HCT116 (cell line): ENCODE measurements at regions not wholly inside any gene's neighbourhood (a gene's known extent, or its start where the extent isn't known, plus 50 kb on each side); places are given as distances from the start of the nearest gene placed in this dataset.

Experiments
- CTCF ChIP-seq, 3 experiments: fragments of 200-600 bp in 1 of 3; sonication (generic) in 1 of 3; IDR thresholded peaks in 2 of 3; conservative IDR thresholded peaks in 1 of 3; 2 replicates each; pipeline ENCODE4 v1.5.1; 2012 to 2017; ENCODE audit warnings: low read depth in 2 of 3, low read length in 2 of 3, antibody characterized with exemption in 1 of 3, borderline replicate concordance in 1 of 3, control low read depth in 1 of 3, mild to moderate bottlenecking in 1 of 3, mixed read lengths in 1 of 3, mixed run types in 1 of 3, moderate library complexity in 1 of 3; ENCODE audit not compliant: insufficient read depth in 1 of 3
- EGR1 ChIP-seq: IDR thresholded peaks from 2 replicates; pipeline ENCODE4 v1.6.1; 2012; ENCODE audit warnings: low read depth
- EZH2 ChIP-seq: fragments of 200-600 bp; sonication (generic); IDR thresholded peaks from 2 replicates; pipeline ENCODE4 v1.6.1; 2017; ENCODE audit warnings: antibody characterized with exemption, mixed run types
- JUND ChIP-seq: IDR thresholded peaks from 2 replicates; pipeline ENCODE4 v1.6.1; 2012
- MAX ChIP-seq: IDR thresholded peaks from 2 replicates; pipeline ENCODE4 v1.6.1; 2012
- POLR2A ChIP-seq: IDR thresholded peaks from 2 replicates; pipeline ENCODE4 v1.7.0; 2011; ENCODE audit warnings: borderline replicate concordance; ENCODE audit not compliant: insufficient read depth, insufficient read length; ENCODE audit errors: extremely low read depth
- POLR2AphosphoS5 ChIP-seq: IDR thresholded peaks from 2 replicates; pipeline ENCODE4 v1.6.1; 2011; ENCODE audit warnings: mild to moderate bottlenecking, low read depth, low read length, moderate library complexity
- RAD21 ChIP-seq: IDR thresholded peaks from 2 replicates; pipeline ENCODE4 v1.6.1; 2012; ENCODE audit warnings: low read depth, mild to moderate bottlenecking
- SRF ChIP-seq: IDR thresholded peaks from 2 replicates; pipeline ENCODE4 v1.6.1; 2012; ENCODE audit warnings: low read depth
- YY1 ChIP-seq: IDR thresholded peaks from 2 replicates; pipeline ENCODE4 v1.6.1; 2011; ENCODE audit warnings: low read length, low read depth, moderate library complexity, mild to moderate bottlenecking; ENCODE audit not compliant: insufficient replicate concordance; ENCODE audit errors: extremely low read depth
- ZFX ChIP-seq: fragments of 450-650 bp; IDR thresholded peaks from 2 replicates; pipeline ENCODE4 v1.6.1; 2017
- TF ChIP-seq, protein P1 (sequence below): IDR thresholded peaks from 2 replicates; pipeline ENCODE4 v1.6.1; 2012; ENCODE audit warnings: low read depth
- TF ChIP-seq, protein P2 (sequence below): IDR thresholded peaks from 2 replicates; pipeline ENCODE4 v1.6.1; 2012

DNA sequence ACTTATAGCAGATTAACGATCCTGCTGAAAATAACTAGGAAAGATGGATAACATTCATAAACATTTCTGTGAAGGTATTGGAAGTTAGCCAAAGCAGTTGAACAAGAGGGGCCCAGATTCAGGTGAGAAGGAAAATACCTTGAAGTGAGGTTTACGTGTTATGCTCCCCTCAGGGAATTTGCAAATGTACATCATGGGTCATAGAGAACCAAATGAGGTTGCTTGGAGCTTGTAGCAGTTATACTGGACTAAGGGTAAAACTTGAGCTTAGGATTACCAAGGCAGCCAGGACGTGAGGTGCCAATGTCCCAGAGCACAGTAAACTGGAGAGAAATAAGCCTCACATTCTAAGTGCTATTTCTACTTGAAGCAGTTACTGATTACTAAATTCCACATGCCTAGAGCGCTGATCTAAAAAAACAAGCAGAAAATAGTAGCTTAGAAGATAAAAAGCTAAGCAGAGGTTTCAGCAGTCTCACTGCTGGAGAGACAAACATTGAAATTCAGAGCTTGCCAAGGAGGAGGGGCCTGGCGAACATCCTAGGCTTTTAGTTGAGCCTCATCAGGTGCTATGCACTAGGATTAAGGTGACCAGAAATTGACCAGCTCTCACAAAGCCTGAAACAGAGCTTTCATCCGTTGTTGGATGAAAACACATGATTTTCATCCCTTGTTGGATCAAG is 136.7 kb upstream of the FAM20A start (continued):
- TF ChIP-seq, protein P1, sequence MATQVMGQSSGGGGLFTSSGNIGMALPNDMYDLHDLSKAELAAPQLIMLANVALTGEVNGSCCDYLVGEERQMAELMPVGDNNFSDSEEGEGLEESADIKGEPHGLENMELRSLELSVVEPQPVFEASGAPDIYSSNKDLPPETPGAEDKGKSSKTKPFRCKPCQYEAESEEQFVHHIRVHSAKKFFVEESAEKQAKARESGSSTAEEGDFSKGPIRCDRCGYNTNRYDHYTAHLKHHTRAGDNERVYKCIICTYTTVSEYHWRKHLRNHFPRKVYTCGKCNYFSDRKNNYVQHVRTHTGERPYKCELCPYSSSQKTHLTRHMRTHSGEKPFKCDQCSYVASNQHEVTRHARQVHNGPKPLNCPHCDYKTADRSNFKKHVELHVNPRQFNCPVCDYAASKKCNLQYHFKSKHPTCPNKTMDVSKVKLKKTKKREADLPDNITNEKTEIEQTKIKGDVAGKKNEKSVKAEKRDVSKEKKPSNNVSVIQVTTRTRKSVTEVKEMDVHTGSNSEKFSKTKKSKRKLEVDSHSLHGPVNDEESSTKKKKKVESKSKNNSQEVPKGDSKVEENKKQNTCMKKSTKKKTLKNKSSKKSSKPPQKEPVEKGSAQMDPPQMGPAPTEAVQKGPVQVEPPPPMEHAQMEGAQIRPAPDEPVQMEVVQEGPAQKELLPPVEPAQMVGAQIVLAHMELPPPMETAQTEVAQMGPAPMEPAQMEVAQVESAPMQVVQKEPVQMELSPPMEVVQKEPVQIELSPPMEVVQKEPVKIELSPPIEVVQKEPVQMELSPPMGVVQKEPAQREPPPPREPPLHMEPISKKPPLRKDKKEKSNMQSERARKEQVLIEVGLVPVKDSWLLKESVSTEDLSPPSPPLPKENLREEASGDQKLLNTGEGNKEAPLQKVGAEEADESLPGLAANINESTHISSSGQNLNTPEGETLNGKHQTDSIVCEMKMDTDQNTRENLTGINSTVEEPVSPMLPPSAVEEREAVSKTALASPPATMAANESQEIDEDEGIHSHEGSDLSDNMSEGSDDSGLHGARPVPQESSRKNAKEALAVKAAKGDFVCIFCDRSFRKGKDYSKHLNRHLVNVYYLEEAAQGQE: no peak
- TF ChIP-seq JUND (no peak), ZFX (no peak), SRF (no peak), EZH2 (no peak), CTCF (IDR thresholded peaks at IDR 0.05 in 2 of 3, conservative IDR thresholded peaks at IDR 0.05 in 1 of 3; ENCODE audit: borderline replicate concordance in 1 of 3, insufficient read depth in 1 of 3, low read depth in 2 of 3, low read length in 2 of 3) (no peak), RAD21 (no peak), MAX (no peak), YY1 (no peak), EGR1 (no peak), POLR2AphosphoS5 (no peak), POLR2A (no peak)
- TF ChIP-seq, protein P2, sequence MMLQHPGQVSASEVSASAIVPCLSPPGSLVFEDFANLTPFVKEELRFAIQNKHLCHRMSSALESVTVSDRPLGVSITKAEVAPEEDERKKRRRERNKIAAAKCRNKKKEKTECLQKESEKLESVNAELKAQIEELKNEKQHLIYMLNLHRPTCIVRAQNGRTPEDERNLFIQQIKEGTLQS: no peak
